NCI-H524 treated with DMSO at 0.1 percent for 48 hours (cell line): ENCODE measurements at regions not wholly inside any gene's neighbourhood (a gene's known extent, or its start where the extent isn't known, plus 50 kb on each side); places are given as distances from the start of the nearest gene placed in this dataset.

Experiments
- DNase-seq: peaks from one replicate; lab custom pipeline; 2025; lab: John Stamatoyannopoulos, UW

DNA sequence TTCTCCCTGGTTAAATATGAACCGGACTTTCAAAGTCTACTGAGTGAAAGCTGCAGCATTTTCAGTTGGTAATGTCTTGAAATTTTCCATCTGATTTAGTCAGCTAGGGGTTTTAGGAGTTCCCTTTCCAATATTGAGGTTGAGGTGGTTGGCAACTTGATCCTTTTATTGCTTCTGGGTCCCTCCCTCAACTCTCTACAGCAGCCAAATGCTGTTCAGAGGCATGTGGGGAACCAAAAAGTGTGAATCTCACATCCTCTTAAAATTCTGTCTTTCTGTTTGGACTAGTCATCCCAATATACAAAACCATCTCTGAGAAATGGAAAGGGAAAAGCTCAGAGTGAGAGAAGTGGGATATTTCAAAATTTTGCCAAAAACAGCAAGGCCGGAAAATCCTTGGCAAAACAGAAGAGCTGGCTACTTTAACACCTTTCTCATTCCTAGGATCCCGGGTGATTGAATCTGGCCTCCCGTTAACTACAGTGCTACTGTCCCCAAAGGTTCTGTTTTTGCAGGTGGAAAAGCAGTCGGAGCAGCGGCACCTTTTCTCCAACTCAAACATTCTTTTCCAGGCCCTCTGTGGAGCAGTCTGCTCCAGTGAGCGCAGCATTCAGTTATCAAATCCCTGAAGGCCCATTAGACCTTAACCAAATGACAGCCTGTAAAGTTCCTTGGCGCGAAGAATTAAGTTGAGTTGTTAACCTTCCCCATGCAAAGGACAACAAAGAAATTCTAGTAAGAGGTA, 345.9 kb upstream of the NUDT12 start:
- no peak for DNase-seq

DNA sequence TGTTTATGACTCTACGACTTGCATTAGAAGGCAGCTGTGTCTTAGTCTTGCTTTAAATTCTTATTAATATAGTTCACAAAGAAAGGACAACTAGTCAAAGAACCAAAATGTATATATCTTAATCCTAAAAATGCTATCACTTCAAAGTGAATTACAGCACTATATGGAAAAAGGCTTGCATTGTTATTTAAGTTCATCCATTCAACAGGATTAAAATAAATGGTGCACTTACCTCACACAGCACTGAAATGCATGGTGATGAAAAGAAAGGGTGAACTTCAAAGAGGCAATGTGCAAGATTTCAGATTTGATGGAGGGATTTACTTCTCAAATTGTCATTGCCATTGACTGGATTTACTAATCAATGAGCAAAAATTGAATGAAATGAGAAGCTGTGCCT, 344.4 kb upstream of the NUDT12 start:
- no peak for DNase-seq

DNA sequence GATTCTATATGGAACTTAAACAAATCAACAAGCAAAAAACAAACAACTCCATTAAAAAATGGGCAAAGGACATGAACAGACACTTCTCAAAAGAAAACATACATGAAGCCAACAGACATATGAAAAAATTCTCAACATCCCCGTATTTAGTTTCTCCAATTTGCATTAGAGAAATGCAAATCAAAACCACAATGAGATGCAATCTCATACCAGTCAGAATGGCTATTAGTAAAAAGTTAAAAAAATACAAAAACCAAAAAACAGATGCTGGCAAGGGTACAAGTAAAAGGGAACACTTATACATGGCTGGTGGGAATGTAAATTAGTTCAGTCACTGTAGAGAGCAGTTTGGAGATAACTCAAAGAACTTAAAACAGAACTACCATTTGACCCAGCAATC, 342.1 kb upstream of the NUDT12 start:
- no peak for DNase-seq

DNA sequence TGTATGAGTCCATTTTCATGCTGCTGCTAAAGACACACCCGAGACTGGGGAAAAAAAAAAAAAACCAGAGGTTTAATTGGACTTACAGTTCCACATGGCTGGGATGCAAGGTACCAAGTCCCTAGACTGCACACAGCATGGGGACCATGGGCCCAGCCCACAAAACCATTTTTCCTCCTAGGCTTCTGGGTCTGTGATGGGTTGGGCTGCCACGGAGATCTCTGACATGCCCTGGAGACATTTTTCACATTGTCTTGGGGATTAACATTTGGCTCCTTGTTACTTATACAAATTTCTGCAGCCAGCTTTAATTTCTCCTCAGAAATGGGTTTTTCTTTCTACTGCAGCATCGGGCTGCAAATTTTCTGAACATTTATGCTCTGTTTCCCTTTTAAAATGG, 340.3 kb upstream of the NUDT12 start:
- no peak for DNase-seq

DNA sequence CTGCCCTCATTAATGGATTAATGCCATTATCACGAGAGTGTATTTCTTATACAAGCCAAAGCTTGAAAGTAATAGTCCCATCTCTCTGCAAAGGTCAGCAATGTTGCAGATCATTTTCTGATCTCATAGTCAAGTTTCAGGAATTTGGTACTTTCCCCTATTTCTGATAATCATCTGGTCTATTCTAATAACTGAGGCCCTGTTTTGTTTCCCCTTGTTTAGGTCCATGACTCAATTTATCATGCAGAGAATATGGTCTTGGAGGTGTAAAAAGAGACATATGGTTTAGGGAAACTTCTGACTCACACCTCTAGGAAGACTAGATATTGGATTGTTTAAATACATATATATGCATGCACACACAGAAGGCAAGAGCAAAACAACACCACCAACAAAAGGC, 339.3 kb upstream of the NUDT12 start:
- DNase-seq = no peak

DNA sequence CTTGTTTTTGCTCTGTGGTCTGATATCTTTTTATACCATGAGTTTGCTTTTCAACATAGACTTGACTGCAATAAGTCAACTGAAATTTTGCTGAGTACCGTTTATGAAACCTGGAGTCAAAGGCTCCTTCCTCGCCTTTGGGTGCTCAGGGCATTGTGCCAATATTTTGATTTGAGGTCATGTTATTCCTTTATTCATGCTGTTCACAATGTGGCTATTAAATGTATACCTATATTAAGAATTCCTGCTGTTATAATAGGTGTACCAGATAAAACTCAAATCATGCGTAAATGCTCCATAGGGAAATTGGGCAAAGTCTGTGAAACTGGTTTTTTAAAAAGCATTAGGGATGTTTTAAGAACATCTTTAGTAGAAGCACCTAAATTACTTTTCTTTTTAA, 334.0 kb upstream of the NUDT12 start:
- DNase-seq = no peak

DNA sequence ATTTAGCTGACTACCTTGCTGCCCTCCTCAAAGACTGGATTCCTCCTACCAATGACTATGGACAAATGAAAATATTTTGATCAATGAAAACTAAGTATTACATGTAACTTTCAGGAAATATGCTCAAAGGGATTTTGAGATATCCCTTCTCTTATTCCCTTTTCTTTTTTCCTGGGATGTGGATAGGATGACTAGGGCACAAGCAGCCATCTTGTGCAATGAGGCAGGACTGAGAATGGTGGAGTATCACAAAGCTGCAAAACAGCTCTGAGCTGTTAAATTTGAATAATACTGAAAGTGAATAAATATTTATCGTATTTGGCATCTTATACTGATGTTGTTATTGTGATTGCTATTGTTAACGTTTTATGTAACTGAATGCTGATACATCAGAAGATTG, 333.1 kb upstream of the NUDT12 start:
- DNase-seq = no peak

DNA sequence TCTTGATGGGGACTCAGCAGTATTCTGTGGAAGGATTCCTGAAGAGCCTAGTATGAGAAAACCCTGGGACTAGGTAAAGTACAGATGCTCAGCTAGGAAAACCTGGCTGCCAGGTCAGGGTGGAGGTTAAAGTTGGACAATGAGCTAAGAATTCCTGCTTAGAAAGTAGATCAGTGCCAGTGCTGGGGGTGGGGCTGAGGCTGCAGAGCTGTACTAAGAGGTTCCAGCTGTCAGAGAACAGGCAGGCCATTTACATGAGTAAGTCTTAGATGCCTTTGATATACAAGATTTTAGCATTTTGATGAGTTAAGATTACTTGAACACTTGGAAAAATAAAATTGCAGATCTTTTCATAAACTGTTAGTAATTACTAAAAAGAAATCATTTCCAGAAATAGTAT, 332.3 kb upstream of the NUDT12 start:
- DNase-seq = no peak

DNA sequence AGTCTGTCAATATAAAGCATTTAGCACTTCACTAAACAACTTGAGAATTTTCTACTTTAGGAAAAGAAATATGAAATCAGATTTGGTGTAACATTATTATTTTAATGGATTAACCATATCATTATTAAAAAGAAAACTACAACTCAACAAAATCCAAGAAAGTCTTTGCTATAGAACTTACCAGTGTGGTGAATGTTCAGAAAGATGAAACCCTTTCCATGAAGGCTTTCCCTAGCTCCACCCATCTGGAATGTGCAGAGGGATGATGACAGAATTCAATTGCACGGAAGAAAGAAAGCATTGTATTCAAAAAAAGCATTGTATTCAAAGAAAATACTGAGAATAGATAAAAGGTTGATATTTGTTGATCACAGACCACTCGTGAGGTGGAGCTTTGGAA, 328.6 kb upstream of the NUDT12 start:
- DNase-seq = no peak

DNA sequence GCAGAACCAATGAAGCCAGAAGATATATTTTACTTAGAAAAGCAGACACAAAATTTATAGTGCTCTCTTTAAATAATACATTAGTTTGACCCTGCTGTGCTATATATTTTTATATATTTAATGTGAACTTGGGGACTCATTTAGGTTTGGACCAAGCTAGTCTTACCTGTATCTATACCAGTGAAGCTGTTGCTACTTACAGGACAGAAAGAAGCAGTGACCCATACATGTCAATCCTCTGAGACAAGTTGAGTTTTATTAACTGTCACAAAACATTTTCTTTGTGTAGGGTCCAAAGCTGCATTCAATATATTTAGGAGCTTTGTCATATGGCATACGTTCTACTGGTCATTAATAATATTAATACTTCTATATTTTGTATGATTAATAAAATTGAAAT, 327.7 kb upstream of the NUDT12 start:
- no peak for DNase-seq

DNA sequence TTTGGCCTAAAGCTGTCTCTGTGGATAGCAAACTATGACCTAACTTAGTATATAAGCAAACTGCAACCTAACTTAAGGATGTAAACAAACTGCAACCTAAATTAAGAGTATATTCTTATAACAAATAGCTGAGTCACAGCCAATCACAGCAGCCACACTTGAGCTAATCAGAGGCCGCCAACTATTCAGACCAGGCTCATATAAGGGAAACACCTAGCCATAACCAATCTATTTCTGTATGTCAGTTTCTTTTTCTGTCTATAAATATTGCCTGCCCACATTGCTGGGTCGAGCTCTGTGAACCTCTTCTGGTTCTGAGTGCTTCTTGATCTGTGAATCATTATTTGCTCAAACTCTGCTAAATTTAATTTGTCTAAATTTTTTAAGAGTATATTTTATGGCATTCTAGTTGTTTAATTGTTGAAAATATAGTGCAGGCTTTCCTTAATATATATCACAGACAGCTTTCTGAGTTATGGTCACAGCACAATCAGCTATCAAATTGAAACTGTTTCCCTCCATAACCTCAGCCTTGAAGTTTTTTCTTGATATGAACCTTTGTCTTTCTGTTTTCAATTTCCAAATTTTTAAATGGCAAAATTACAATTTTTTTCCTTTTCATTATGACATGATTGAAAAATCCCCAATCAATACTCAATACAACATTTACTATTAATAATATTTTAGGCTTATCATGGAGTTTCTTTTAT, 327.1 kb upstream of the NUDT12 start:
- DNase-seq = no peak

DNA sequence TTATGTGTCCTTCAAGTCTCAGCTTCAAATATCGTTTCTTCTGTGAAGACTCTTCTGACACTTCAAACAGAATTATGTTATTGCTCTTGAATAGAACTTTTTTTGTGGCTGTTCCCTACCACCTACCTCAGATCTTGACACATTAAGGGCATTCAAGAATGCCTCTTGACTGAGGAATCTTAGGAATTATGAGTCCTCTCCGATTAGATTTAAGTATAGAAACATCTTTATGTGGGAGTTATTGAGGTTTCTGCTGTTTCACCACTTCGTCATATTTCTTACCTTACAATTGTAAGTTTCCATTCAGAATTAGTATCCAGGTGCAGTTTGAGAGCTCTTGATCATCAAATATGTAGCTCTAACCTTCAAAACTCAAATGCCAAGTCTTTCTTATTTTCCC, 324.2 kb upstream of the NUDT12 start:
- DNase-seq = no peak

DNA sequence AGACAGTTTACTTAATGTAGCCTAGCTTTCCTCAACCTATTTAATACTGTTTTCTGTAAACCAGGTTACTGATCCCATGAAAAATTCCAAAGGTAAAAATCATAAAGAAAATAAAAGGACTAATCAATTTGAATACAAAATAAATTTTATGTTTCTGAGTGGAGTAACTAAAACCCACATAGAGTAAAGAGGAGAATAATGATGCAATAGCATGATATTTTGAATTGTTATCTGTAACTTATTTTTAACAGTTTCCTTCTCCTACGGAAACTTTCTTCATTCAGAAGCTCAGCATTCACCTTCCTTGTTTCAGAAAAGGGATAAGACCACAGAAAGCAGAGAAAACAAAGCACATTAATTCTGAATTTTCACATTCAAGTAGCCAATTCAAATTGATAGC, 320.6 kb upstream of the NUDT12 start:
- no peak for DNase-seq

DNA sequence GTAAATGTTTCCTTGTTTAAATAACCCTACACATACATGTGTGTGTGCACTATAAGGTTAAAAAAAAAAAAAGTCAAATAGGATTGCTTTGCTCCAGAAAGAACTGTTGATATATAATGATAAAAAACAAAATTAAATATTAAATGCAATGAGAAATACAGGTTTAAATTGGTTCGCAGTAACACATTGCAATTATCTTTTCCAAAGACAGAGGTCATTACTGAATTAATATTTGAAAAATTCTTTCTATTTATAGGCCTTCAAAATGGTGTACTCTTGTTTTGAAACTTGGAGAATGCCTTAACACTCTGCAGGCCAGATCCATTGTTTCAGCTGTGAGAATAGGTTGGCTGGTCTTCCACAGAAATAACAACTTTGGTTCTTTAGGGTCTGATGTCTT, 319.0 kb upstream of the NUDT12 start:
- DNase-seq = no peak

DNA sequence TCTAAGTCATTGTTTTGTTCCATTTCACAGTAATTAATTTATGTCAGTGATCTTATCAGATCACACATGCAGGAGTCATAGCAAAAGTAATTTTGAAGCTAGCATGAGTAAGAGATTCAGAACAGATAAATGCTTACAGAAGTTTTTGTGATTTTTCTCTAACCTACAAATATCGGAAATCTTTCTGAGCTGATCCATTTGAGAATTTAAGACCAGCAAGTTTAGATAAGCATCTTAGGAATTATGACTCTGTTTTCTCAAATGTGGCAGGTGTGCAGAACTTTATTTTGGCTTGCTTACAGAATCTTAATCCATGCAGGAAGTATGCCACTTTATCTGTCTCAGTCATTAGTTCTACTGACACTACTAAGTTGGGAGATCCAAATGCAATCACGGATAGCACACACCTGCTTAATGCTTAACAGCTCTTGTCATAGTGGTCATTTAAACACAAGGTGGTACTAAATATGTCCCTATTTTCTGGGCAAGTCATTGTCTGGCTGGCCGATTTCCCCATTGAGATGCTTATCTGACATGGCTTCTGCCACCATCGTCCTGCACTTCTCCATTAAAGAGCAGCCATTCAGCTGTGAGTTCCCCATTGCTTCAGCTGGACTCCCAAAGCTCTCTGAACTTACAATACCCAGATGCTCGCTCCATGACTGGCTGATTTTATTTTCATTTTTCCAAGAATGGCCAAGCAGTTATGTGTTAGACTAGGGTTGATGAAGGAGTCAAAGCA, 305.4 kb upstream of the NUDT12 start:
- DNase-seq = no peak

DNA sequence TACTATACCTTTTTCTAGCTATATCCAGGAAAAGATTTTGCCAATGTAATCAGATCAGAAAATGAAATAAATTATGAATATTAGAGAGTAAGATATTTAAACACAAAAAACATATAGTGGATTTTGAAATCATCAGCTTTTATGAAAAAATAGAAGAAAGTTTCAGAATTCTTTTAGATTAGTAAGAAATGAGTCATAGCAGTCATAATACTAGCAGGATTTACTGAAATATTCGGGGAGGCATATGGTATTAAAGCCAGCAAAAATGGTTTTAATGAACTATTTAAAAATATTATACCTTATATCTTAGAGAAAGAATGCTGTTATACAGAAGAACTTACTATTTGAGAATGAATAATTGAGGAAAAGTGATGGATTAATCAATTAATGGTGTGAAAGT, 303.6 kb upstream of the NUDT12 start:
- no peak for DNase-seq

DNA sequence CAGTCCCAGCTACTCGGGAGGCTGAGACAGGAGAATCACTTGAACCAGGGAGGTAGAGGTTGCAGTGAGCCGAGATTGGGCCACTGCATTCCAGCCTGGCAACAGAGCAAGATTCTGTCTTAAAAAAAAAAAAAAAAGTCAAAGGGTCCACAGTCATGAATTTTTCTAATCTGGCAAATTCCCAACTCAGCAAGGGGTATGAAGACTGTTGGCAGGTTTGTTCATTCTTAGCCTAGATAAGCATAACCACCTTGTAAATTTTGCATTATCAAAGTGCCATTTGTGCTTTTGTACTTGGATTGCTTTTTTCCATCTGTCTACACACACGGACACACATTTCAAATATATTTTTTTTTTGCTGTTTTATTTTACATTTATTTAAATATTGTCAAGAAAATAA, 299.8 kb upstream of the NUDT12 start:
- no peak for DNase-seq

DNA sequence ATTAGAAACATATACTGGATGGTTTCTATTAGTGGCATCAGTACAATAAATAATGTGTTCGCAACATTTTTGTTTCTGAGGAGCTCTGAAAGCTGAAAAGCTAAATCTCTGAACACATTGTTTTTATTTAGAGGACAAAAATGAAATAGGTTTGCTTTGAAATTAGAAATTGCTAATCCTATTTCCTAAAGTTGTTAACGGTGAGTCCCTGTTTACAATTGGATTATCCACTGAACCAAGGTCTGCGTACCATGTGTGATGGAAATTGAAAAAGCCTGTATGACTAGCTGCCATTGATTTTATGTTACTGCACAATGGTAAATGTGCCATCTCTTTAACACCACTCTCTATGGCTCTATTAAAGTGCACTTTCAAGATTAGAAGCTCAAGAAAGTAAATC, 297.7 kb upstream of the NUDT12 start:
- no peak for DNase-seq

DNA sequence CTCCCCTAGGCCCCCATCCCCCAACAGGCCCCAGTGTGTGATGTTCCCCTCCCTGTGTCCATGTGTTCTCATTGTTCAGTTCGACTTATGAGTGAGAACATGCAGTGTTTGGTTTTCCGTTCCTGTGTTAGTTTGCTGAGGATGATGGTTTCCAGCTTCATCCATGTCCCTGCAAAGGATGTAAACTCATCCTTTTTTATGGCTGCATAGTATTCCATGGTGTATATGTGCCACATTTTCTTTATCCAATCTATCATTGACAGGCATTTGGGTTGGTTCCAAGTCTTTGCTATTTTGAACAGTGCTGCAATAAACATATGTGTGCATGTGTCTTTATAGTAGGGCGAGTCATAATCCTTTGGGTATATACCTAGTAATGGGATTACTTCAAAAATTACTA, 295.8 kb upstream of the NUDT12 start:
- DNase-seq = peak; percentile 10

DNA sequence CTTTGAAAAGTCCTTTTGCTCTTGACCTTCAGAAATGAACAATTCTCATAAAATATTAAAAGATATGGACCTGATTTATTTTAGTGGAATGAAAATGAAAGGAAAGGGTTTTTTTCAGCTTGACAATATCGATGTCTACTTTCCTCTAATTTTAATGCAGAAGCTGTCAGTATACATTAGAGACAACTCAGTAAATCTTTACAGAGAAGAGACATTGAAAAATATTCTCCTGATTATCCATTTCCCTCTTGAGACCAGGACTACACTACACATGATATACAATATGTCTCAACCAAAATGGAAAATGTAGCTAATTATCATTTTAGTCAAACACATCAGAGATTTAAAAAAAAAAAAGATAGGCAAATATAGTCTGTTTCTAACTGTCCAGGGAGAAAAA, 288.5 kb upstream of the NUDT12 start:
- DNase-seq = no peak

DNA sequence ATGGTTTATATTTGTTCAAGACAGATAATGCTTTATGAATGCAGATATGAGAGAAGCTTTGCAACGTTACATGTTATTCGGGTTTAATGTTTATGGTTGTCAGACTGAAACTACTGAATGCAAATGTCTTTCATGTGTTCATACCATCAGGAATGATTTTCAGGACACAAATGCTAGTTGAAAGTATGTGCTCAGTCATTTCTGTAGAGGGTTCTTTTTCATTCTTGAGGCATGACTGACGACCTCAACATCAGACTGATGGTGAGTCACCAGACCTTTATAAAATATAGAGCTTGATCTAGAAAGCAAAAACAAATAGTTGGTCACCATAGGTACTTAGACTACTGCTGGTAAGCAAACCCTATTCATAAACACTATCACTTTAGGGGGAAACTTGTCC, 287.3 kb upstream of the NUDT12 start:
- no peak for DNase-seq

DNA sequence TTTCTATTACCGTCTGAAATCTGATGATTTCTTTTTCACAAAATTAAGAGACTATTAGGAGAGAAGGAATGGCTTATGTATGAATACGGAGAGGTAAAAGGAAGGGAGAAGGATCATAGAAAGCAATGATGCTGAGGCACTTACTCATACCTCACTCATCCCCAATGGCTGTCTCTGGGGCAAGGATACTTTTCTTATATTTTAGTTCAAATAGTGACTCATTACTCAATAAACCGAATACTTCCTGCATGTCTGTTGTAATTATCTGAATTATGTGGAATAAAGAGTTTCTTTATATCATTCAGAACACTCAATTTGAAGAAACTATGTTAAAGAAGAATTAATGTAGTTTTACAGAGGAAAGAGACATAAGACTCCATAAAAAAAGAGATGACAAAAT, 284.5 kb upstream of the NUDT12 start:
- no peak for DNase-seq

DNA sequence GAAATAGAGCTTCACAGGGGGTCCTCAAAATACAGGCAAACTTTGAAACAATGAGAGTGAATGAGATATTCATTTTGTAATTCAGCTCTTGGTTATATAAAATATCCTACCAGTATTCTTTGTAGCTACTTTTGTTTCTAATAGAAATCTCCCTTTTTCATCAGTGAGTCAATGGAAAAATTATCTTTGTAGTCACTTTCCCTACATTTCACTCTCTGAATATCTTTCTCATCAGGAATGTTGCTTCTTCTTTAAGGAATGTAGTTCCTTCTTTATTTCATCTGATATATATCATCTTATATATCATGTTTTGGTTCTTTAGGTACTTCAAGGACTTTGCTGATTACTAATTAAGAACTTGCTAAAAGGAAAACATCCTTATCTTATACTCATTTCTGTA, 280.3 kb upstream of the NUDT12 start:
- no peak for DNase-seq
